ENCODE measurements at regions not wholly inside any gene's neighbourhood (a gene's known extent, or its start where the extent isn't known, plus 50 kb on each side); places are given as distances from the start of the nearest gene placed in this dataset.

- TF ChIP-seq CTCF (IDR thresholded peaks at IDR 0.05) (no peak), ZFX (IDR thresholded peaks at IDR 0.05; ENCODE audit: borderline replicate concordance) (no peak)
Measured at GRCh38 chr12:65755596-65755978, 68.7 kb upstream of the HMGA2 start.

Measured in 22Rv1 (cell line).